Upper lobe of left lung (tissue), 4 donors: ENCODE measurements at regions not wholly inside any gene's neighbourhood (a gene's known extent, or its start where the extent isn't known, plus 50 kb on each side); places are given as distances from the start of the nearest gene placed in this dataset.

ENCODE experiments used
- CTCF ChIP-seq, 6 experiments: fragments of 450-650 bp in 4 of 6; fragments of 200-600 bp in 2 of 6; sonication (generic) in 2 of 6; IDR thresholded peaks; one replicate each; pipeline ENCODE4 v1.5.1; 2016 to 2019; ENCODE audit warnings: antibody characterized with exemption in 6 of 6
- EP300 ChIP-seq, 4 donors: sonication (generic); formaldehyde crosslinking; IDR thresholded peaks; one replicate each; pipeline ENCODE4 v1.5.1; 2017; ENCODE audit warnings: antibody characterized with exemption in 4 of 4, control low read depth in 2 of 4
- POLR2AphosphoS5 ChIP-seq, 2 donors: sonication (generic); formaldehyde crosslinking; IDR thresholded peaks; one replicate each; pipeline ENCODE4 v1.5.1; 2017; ENCODE audit warnings: antibody characterized with exemption in 2 of 2

GRCh38 chr2:220174826-220175225 is 547.4 kb downstream of the SLC4A3 start:
- no peak for TF ChIP-seq CTCF (IDR thresholded peaks at IDR 0.05)
- TF ChIP-seq EP300 (IDR thresholded peaks at IDR 0.05), result no peak
- TF ChIP-seq POLR2AphosphoS5 (IDR thresholded peaks at IDR 0.05), result no peak
